ENCODE measurements at regions not wholly inside any gene's neighbourhood (a gene's known extent, or its start where the extent isn't known, plus 50 kb on each side); places are given as distances from the start of the nearest gene placed in this dataset.

GRCh38 chr21:35838987-35839763 is 221.2 kb downstream of the SETD4 start:
- TF ChIP-seq GATA2 (IDR thresholded peaks at IDR 0.05; ENCODE audit: low read depth, low read length) (no peak), GATA3 (IDR thresholded peaks at IDR 0.05; ENCODE audit: low read depth, low read length) (no peak)

Data from SH-SY5Y (cell line).